ENCODE measurements at regions not wholly inside any gene's neighbourhood (a gene's known extent, or its start where the extent isn't known, plus 50 kb on each side); places are given as distances from the start of the nearest gene placed in this dataset.

GRCh38 chr10:107970512-107970911, 806.0 kb upstream of the SORCS1 start:
- whole genome bisulfite sequencing, 2 experiments (ENCODE audit: extremely low coverage in 2 of 2, insufficient read length in 1 of 2): no CpG with 5 or more reads among the region's 3 CpGs
- no peak overlapping the region for H3K4me2 ChIP-seq (ENCODE audit: low read depth, low read length)
- H3K18ac ChIP-seq (ENCODE audit: low read depth, low read length): no peak overlapping the region
- no peak overlapping the region for H2BK5ac ChIP-seq (ENCODE audit: low read depth, low read length, poor library complexity, severe bottlenecking)
- no peak overlapping the region for H4K8ac ChIP-seq (ENCODE audit: low read depth in 2 of 2, low read length in 2 of 2)
- no peaks in the 10 kb centered on the region for H3K79me1 ChIP-seq (ENCODE audit: low read depth in 1 of 2, low read length in 2 of 2)
- intact Hi-C loops (cut with micrococcal nuclease) (no loop called here), in situ Hi-C loops (cut with MboI; ENCODE audit: low sequenced_read_pairs) (no loop called here), dilution Hi-C loops (cut with HindIII; ENCODE audit: low sequenced_read_pairs, unreplicated experiment) (no loop called here)
- H3K14ac ChIP-seq (replicated peaks; ENCODE audit: low read depth, low read length): no peak overlapping the region
- H3K27me3 ChIP-seq (ENCODE audit: control insufficient read depth, insufficient read depth, low read length): no peaks in the 10 kb centered on the region
- H3K9me3 ChIP-seq (ENCODE audit: control insufficient read depth, insufficient read depth, low read length): peaks cover 7% of the 10 kb centered on the region
- H3K4ac ChIP-seq (ENCODE audit: low read depth, low read length): no peak overlapping the region
- H3K9me1 ChIP-seq (ENCODE audit: insufficient read depth, low read length): no peaks in the 10 kb centered on the region
- DNase-seq: no peak
- no peak overlapping the region for H3K27ac ChIP-seq (ENCODE audit: insufficient read depth, low read length)
- H3K23ac ChIP-seq (ENCODE audit: low read depth, low read length): no peak overlapping the region
- no peak overlapping the region for H3K56ac ChIP-seq (ENCODE audit: extremely low read depth, insufficient read depth, low read length)
- no peak overlapping the region for H3K9ac ChIP-seq (ENCODE audit: low read depth, low read length)
- no peak overlapping the region for H2BK120ac ChIP-seq (ENCODE audit: low read depth, low read length)
- H4K20me1 ChIP-seq (ENCODE audit: insufficient read depth, low read length): no peaks in the 10 kb centered on the region
- TF ChIP-seq NFE2L2 (IDR thresholded peaks at IDR 0.05; ENCODE audit: low read depth, low read length): no peak
- TF ChIP-seq BHLHE40 (IDR thresholded peaks at IDR 0.05; ENCODE audit: low read depth, low read length): no peak
- TF ChIP-seq CTCF (conservative IDR thresholded peaks at IDR 0.05; ENCODE audit: low read depth, low read length): no peak
- TF ChIP-seq POLR2A (IDR thresholded peaks at IDR 0.05; ENCODE audit: low read depth, low read length): no peak
- TF ChIP-seq RCOR1 (IDR thresholded peaks at IDR 0.05; ENCODE audit: insufficient replicate concordance, low read length): no peak
- no peak for TF ChIP-seq SMC3 (IDR thresholded peaks at IDR 0.05; ENCODE audit: low read depth, low read length)
- no peak for TF ChIP-seq FOS (IDR thresholded peaks at IDR 0.05; ENCODE audit: low read depth, low read length)
- no peak for TF ChIP-seq RFX5 (IDR thresholded peaks at IDR 0.05; ENCODE audit: low read depth, low read length)
- TF ChIP-seq, protein P1, sequence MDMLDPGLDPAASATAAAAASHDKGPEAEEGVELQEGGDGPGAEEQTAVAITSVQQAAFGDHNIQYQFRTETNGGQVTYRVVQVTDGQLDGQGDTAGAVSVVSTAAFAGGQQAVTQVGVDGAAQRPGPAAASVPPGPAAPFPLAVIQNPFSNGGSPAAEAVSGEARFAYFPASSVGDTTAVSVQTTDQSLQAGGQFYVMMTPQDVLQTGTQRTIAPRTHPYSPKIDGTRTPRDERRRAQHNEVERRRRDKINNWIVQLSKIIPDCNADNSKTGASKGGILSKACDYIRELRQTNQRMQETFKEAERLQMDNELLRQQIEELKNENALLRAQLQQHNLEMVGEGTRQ (IDR thresholded peaks at IDR 0.05; ENCODE audit: low read depth, low read length): no peak
- TF ChIP-seq CEBPB (IDR thresholded peaks at IDR 0.05; ENCODE audit: low read depth, low read length): no peak
- H3K4me1 ChIP-seq (ENCODE audit: control insufficient read depth, insufficient read depth, low read length): no peaks in the 10 kb centered on the region
- no peak overlapping the region for H3K4me3 ChIP-seq (ENCODE audit: insufficient read depth, low read depth, low read length)
- CTCF ChIA-PET: no interaction called here
- H2AK5ac ChIP-seq (ENCODE audit: low read depth, low read length): no peak overlapping the region
- no peak for ATAC-seq (ENCODE audit: low read depth)
- H2AFZ ChIP-seq (replicated peaks; ENCODE audit: low read length, poor library complexity): no peak overlapping the region
- no TSS peak for BruUV-seq (replicated peaks)
- H4K5ac ChIP-seq (ENCODE audit: low read depth, low read length): no peak overlapping the region
- H4K91ac ChIP-seq (ENCODE audit: insufficient read depth, low read depth, low read length): no peak overlapping the region
- POLR2A ChIA-PET (ENCODE audit: unreplicated experiment): no interaction called here
- no peak overlapping the region for H2BK20ac ChIP-seq (ENCODE audit: low read depth, low read length)
- no peaks in the 10 kb centered on the region for H3K36me3 ChIP-seq (ENCODE audit: control insufficient read depth, insufficient read depth, low read length)
- H2AK9ac ChIP-seq (replicated peaks; ENCODE audit: low read depth, low read length, poor library complexity): no peak overlapping the region
- H2BK15ac ChIP-seq (ENCODE audit: low read depth, low read length): no peak overlapping the region

Data from IMR-90 (cell line).